Lower lobe of right lung (tissue), 2 donors: ENCODE measurements at regions not wholly inside any gene's neighbourhood (a gene's known extent, or its start where the extent isn't known, plus 50 kb on each side); places are given as distances from the start of the nearest gene placed in this dataset.
"Not testable (repeated sequence)": the region's sequence is repeated elsewhere in the genome, so short reads cannot be mapped to it uniquely, and the experiment has no call there.

Experiments used
- ATAC-seq, 2 donors: fragments of 200-7000 bp; cut with Tn5 transposase; one replicate each; pipeline ENCODE4 v1.9.1; 2020 to 2022; ENCODE audit warnings: mild to moderate bottlenecking in 2 of 2, moderate library complexity in 2 of 2
- DNase-seq: peaks from one replicate; pipeline ENCODE4 v3.0.0-alpha.2; 2020
- H3K27ac ChIP-seq: fragments of 200-600 bp; one replicate; pipeline ENCODE4 v1.8.0; 2022
- H3K27me3 ChIP-seq: fragments of 200-600 bp; one replicate; pipeline ENCODE4 v1.8.0; 2022; ENCODE audit warnings: low read depth
- H3K36me3 ChIP-seq: fragments of 200-600 bp; one replicate; pipeline ENCODE4 v1.8.0; 2022; ENCODE audit warnings: mild to moderate bottlenecking
- H3K4me1 ChIP-seq: fragments of 200-600 bp; one replicate; pipeline ENCODE4 v1.8.0; 2022
- H3K4me3 ChIP-seq: fragments of 200-600 bp; one replicate; pipeline ENCODE4 v1.8.0; 2022; ENCODE audit warnings: mild to moderate bottlenecking
- H3K9me3 ChIP-seq: fragments of 200-600 bp; one replicate; pipeline ENCODE4 v1.8.0; 2022
- CTCF ChIP-seq: fragments of 200-600 bp; IDR thresholded peaks from one replicate; pipeline ENCODE4 v1.8.0; 2022; ENCODE audit warnings: antibody characterized with exemption, mild to moderate bottlenecking
- intact Hi-C: fragments of 100-400 bp; cut with DNase I; formaldehyde crosslinking; loops from one replicate; pipeline ENCODE4 v1.11.0; 2022
- donor health status: DM: no; HTN: yes; CAD: no; lungs with severe emphysema.

GRCh38 chr22:11307998-11308397, 4220.0 kb upstream of the OR11H1 start:
- no peak overlapping the region for H3K4me3 ChIP-seq
- H3K27me3 ChIP-seq: no peaks in the 10 kb centered on the region
- intact Hi-C loops: no loop called here
- H3K27ac ChIP-seq: no peak overlapping the region
- H3K4me1 ChIP-seq: no peaks in the 10 kb centered on the region
- ATAC-seq (no peak), DNase-seq (no peak)
- H3K9me3 ChIP-seq: peaks cover 36% of the 10 kb centered on the region
- no peaks in the 10 kb centered on the region for H3K36me3 ChIP-seq
- no peak for TF ChIP-seq CTCF

- H3K27me3 ChIP-seq, H3K4me3 ChIP-seq, H3K27ac ChIP-seq, DNase-seq, ATAC-seq, intact Hi-C loops, H3K4me1 ChIP-seq, H3K36me3 ChIP-seq: not testable (repeated sequence)
- peaks cover 39% of the 10 kb centered on the region for H3K9me3 ChIP-seq
Observed at GRCh38 chr22:11309777-11310176, 4218.2 kb upstream of the OR11H1 start.

- H3K4me1 ChIP-seq, H3K4me3 ChIP-seq, intact Hi-C loops, H3K27ac ChIP-seq, ATAC-seq, H3K27me3 ChIP-seq, DNase-seq, H3K36me3 ChIP-seq: not testable (repeated sequence)
- peaks cover 33% of the 10 kb centered on the region for H3K9me3 ChIP-seq
Observed at GRCh38 chr22:11310647-11311046, 4217.3 kb upstream of the OR11H1 start.

GRCh38 chr22:11312640-11313039, 4215.4 kb upstream of the OR11H1 start:
- intact Hi-C loops, H3K27ac ChIP-seq, DNase-seq, H3K4me3 ChIP-seq, ATAC-seq, H3K27me3 ChIP-seq, H3K36me3 ChIP-seq, H3K4me1 ChIP-seq: not testable (repeated sequence)
- peaks cover 27% of the 10 kb centered on the region for H3K9me3 ChIP-seq

GRCh38 chr22:11313040-11313759, 4214.8 kb upstream of the OR11H1 start:
- intact Hi-C loops, H3K27me3 ChIP-seq, H3K27ac ChIP-seq, H3K4me1 ChIP-seq, DNase-seq, ATAC-seq, H3K36me3 ChIP-seq, H3K4me3 ChIP-seq: not testable (repeated sequence)
- peaks cover 21% of the 10 kb centered on the region for H3K9me3 ChIP-seq

GRCh38 chr22:11318633-11319032, 4209.4 kb upstream of the OR11H1 start:
- ATAC-seq, H3K9me3 ChIP-seq, intact Hi-C loops, DNase-seq, H3K4me1 ChIP-seq, H3K27me3 ChIP-seq, H3K27ac ChIP-seq, H3K36me3 ChIP-seq, H3K4me3 ChIP-seq: not testable (repeated sequence)

GRCh38 chr22:11324439-11325037, 4203.5 kb upstream of the OR11H1 start:
- H3K27me3 ChIP-seq, DNase-seq, H3K27ac ChIP-seq, H3K4me1 ChIP-seq, H3K4me3 ChIP-seq, intact Hi-C loops, ATAC-seq, H3K36me3 ChIP-seq: not testable (repeated sequence)
- peaks cover 11% of the 10 kb centered on the region for H3K9me3 ChIP-seq

GRCh38 chr22:11325767-11326166, 4202.2 kb upstream of the OR11H1 start:
- no peak for DNase-seq
- H3K4me1 ChIP-seq: no peaks in the 10 kb centered on the region
- no peak overlapping the region for H3K27ac ChIP-seq
- no peaks in the 10 kb centered on the region for H3K27me3 ChIP-seq
- H3K36me3 ChIP-seq: no peaks in the 10 kb centered on the region
- no peak overlapping the region for H3K4me3 ChIP-seq
- ATAC-seq: no peak
- TF ChIP-seq CTCF: no peak
- H3K9me3 ChIP-seq: peaks cover 16% of the 10 kb centered on the region
- intact Hi-C loops: no loop called here

- H3K4me3 ChIP-seq, H3K27me3 ChIP-seq, DNase-seq, H3K36me3 ChIP-seq, ATAC-seq, intact Hi-C loops, H3K4me1 ChIP-seq, H3K27ac ChIP-seq: not testable (repeated sequence)
- peaks cover 14% of the 10 kb centered on the region for H3K9me3 ChIP-seq
Observed at GRCh38 chr22:11341387-11342068, 4186.5 kb upstream of the OR11H1 start.

GRCh38 chr22:11351181-11351580, 4176.8 kb upstream of the OR11H1 start:
- H3K4me3 ChIP-seq, H3K36me3 ChIP-seq, intact Hi-C loops, H3K4me1 ChIP-seq, H3K27ac ChIP-seq, H3K9me3 ChIP-seq, H3K27me3 ChIP-seq, DNase-seq, ATAC-seq: not testable (repeated sequence)

- H3K4me1 ChIP-seq, H3K4me3 ChIP-seq, H3K27ac ChIP-seq, ATAC-seq, intact Hi-C loops, DNase-seq, H3K27me3 ChIP-seq, H3K36me3 ChIP-seq, H3K9me3 ChIP-seq: not testable (repeated sequence)
Observed at GRCh38 chr22:11352287-11352686, 4175.7 kb upstream of the OR11H1 start.
